ACHN (cell line): ENCODE measurements at regions not wholly inside any gene's neighbourhood (a gene's known extent, or its start where the extent isn't known, plus 50 kb on each side); places are given as distances from the start of the nearest gene placed in this dataset.
"Not testable (repeated sequence)": the region's sequence is repeated elsewhere in the genome, so short reads cannot be mapped to it uniquely, and the experiment has no call there.

Experiments
- DNase-seq: peaks from one replicate; pipeline ENCODE4 v3.0.0-alpha.2; 2015
- in situ Hi-C: cut with HindIII; loops from 2 replicates; pipeline ENCODE4 v1.10.0; 2017; ENCODE audit warnings: low sequenced_read_pairs, low pct_ligation_motif_present, low pct_unique_long_range_greater_than_20kb

DNA sequence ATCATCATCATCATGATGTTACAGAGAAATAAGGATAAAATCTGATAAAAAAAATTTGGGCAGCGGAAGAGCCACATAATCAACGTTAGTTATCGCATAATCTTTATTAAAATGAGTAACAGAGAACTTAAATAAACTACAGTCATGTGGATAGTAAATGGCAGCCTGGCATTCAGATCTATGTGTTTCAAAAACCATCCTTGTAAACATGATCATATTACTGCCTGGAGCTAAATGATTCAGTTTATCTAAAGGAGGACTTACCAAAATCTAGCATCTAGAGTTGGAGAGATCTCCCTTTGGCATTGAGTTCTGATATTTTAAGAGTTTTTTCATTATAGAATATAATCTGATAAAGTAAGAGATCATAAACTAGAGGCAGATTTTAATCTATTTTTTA lies 200.1 kb upstream of the MGAT4C start:
- in situ Hi-C loops, result no loop called here
- DNase-seq, result no peak

GRCh38 chr12:86445356-86445755 lies 189.2 kb upstream of the MGAT4C start:
- no peak for DNase-seq
- in situ Hi-C loops, result no loop called here

DNA sequence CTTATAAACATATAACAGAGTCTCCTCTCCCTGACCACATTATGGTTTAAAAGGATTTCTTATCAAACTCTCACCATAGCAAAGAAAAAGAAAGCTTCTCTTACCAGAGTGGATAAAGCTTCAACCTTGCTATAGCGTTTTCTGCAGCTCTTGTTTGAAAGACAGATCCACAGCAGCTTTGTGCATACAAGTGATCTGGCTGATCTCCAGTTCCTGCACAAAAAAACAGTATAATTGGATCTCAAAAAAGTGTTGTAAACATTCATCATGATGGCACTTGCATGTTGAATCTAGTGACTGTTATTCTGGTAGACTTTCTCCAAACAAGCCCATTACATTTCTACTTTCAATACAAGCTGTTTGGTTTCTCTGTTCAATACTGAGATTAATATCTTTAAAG lies 178.9 kb upstream of the MGAT4C start:
- DNase-seq, result no peak
- in situ Hi-C loops, result no loop called here

- no peak for DNase-seq
- in situ Hi-C loops, result no loop called here
Measured at GRCh38 chr12:86429824-86430223, 173.6 kb upstream of the MGAT4C start.

GRCh38 chr12:86421333-86421732 lies 165.1 kb upstream of the MGAT4C start:
- in situ Hi-C loops, result no loop called here
- DNase-seq, result no peak

- DNase-seq, result no peak
- in situ Hi-C loops, result no loop called here
Measured at GRCh38 chr12:86414201-86414600, 158.0 kb upstream of the MGAT4C start.

DNA sequence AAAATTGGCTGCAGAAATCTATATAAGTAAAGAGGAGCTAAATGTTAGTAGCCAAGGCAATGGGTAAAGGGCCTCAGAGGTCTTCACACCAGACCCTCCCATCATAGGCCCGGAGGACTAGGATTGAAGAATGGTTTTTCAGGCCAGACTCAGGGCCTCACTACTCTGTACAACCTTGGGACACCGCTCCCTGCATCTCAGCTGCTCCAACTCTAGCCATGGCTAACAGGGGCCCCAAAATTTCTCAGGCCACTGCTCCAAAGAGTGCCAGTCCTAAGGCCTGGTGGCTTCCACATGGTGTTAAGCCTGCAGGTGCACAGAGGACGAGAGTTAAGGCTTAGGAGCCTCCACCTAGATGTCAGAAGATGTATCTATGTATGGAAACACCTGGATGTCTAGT lies 155.5 kb upstream of the MGAT4C start:
- no peak for DNase-seq
- in situ Hi-C loops, result no loop called here

DNA sequence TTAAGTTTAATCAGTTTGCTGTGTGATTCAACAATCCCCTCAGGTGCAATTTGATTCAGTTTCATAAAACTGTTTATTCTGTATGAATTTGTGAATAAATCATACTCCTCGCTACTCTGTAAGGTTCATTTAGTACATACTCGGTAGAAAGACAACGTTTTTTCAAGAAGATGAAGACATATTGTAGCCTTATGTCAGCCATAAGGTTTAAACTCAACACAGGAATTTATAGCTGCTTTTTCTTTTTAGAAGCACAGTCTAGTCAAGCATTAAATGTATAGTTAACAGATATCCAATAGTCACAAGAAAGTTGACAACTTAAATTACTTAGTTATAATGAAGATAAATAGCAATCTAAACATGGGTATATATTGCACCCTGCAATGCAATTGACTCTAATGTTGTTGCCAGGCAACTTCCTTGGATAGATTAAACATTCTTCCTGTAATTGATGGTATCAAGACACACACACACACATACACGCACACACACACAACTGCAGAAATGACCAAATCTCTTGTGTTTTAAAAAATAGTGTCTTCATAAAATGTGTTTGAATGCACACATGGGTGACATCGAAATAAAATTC lies 151.5 kb upstream of the MGAT4C start:
- DNase-seq, result no peak
- in situ Hi-C loops, result no loop called here

DNA sequence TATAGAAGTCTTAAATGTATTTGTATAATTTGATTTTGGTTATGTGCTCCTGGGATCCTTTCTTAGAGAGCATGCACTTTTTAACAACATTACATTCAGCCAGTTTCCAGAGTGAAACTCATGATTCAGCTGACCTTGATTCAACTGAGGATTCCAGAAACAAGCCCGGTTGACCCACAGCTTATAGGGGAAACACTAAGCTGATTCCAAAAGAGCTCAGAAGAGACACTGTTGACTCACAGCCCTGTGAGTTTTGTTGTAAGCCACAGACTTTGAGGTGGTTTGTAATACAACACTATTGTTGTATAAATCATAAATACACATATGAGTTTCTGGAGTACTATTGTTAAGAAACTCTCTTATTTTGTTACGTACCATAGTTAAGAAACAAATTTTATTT lies 133.8 kb upstream of the MGAT4C start:
- in situ Hi-C loops, result no loop called here
- DNase-seq, result no peak

DNA sequence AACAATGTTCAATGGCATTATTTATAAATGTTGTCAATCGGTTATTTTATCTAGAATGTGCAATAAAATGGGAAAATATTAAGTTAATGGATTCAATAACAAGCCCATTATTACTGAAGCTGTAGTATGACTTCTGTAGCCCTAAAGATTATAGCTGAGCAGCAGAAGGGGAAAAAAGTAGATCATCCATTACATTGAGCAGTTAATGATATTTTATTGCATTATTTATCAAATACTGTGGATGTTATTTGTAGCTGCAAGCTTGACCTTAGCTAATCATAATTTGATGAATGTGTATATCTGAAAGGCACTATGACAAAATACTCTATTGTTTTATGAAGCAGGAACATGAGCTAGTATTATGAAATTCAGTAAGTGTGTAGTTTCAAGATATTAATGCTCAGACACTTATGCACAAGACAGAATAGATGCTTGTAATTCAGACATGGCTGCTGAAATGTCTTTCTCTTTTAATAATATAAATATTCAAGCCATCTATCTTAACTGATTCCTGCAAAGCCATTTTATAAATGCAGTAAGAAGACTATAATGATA lies 131.5 kb upstream of the MGAT4C start:
- DNase-seq, result no peak
- in situ Hi-C loops, result no loop called here

- DNase-seq, in situ Hi-C loops: not testable (repeated sequence)
Measured at GRCh38 chr12:86383759-86384158, 127.6 kb upstream of the MGAT4C start.

DNA sequence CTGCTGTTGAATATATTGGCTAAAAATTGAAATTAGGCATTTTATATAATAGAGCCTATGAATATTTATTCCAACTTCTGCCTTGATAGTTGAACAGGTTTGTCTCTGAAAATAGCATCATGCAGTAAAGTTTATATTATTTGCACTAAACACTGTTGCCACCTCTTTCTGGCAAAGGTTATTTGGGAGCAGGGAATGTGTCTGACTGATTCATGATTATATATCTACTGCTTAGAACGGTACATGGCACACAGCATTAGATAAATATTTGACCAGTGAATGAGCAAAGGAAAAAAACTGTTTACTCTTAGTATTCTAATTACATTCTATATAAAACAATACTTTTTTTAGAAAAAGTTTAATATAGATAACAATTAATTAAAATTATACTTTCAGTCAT lies 123.1 kb upstream of the MGAT4C start:
- no peak for DNase-seq
- in situ Hi-C loops, result no loop called here

- in situ Hi-C loops, result no loop called here
- peak; percentile 32 for DNase-seq
Measured at GRCh38 chr12:86376052-86376451, 119.9 kb upstream of the MGAT4C start.

GRCh38 chr12:86373813-86374212 lies 117.6 kb upstream of the MGAT4C start:
- in situ Hi-C loops, result no loop called here
- no peak for DNase-seq

DNA sequence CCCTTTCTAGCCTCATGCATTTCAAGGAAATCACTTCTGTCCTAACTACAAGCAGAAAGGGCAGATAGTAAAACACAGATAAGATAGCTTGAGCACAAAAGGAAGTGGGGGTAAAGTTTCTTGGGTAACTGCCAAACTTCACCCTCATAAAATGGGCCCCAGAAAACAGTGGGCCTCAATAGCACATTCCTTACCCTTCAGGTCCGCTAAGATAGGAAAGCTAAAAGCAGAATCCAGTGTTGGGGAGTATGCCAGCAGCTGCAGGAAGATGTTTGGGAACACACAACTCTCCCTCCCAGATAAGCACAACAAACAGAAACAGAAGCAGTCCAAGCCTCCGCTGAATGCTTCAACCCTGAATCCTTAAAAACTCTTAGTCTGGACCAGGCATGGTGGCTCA lies 110.9 kb upstream of the MGAT4C start:
- in situ Hi-C loops, result no loop called here

DNA sequence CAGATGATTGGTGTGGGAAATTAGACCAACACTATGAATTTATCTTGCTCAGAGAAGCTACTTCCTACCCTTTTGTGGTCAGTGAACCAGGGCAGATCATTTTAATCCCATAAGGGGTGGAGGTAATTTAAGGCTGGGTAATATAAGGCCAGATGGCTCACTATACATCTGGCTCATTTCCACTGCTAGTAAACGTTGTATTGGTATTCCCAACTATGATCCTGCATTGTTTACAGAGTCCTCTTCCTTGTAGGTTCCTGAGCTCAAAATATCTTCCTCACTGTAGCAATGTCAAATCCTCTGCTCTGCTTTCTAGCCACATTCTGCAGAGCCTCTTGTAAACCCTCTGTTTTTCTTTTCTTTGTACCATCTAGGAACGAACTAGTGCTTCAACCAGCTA lies 93.0 kb upstream of the MGAT4C start:
- in situ Hi-C loops, result no loop called here
- no peak for DNase-seq

More for the DNA sequence above, 110.9 kb upstream of the MGAT4C start:
- DNase-seq, result no peak

GRCh38 chr12:86333955-86334522 lies 77.8 kb upstream of the MGAT4C start:
- in situ Hi-C loops, result no loop called here
- DNase-seq, result no peak

- DNase-seq, result no peak
- in situ Hi-C loops, result no loop called here
Measured at GRCh38 chr12:86331457-86331856, 75.3 kb upstream of the MGAT4C start.

GRCh38 chr12:86331012-86331411 lies 74.8 kb upstream of the MGAT4C start:
- no peak for DNase-seq
- in situ Hi-C loops, result no loop called here

DNA sequence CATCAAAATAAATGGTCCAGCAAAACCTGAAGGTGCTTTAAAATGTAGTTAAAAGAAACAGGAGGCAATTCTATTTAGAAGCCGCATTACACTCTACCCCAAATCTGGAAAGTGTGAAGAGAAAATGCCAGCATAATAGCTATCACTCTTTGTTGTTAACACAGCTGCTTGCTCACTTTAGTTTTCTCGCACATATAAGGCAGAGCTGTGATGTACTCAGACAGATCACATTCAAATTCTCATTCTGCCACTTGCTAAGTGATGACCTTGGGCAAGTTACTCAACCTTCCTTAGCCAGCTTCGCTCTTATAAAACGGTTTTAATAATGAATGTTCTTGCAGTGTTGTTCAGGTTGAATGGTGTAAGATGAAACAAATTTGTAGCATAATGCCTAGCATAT lies 56.0 kb upstream of the MGAT4C start:
- in situ Hi-C loops, result no loop called here
- DNase-seq, result no peak
